K562 (cell line): ENCODE measurements at regions not wholly inside any gene's neighbourhood (a gene's known extent, or its start where the extent isn't known, plus 50 kb on each side); places are given as distances from the start of the nearest gene placed in this dataset.

ENCODE experiments used
- ATAC-seq: fragments of 200-7000 bp; cut with Tn5 transposase; 3 replicates; pipeline ENCODE4 v1.9.1; 2020; ENCODE audit warnings: moderate library complexity
- BruUV-seq: library from RNA; stranded (reverse); fragments of 400-500 nt; replicated peaks from 2 replicates; lab custom pipeline; 2021; lab: Mats Ljungman, UMichigan
- CTCF ChIA-PET: fragments of 300-600 bp; formaldehyde crosslinking; extraction: SDS; loops from one replicate; lab custom pipeline; 2021; ENCODE audit warnings: low intra/inter-chr PET ratio; lab: Yijun Ruan, JAX
- POLR2A ChIA-PET: fragments of 300-600, 350-650 bp; sonication (Branson Sonifier 250); formaldehyde crosslinking; extraction: SDS; loops from one replicate; lab custom pipeline; 2021; ENCODE audit warnings: antibody characterized with exemption, inconsistent platforms; lab: Yijun Ruan, JAX
- DNase-seq, 4 experiments: peaks; one replicate each; pipeline versions ENCODE4 v3.0.0 to v3.0.0-alpha.2; 2011 to 2018; ENCODE audit warnings: low spot score in 3 of 4, mixed read lengths in 3 of 4; ENCODE audit errors: extremely low read depth in 1 of 4
- FAIRE-seq: peaks from 2 replicates; lab custom pipeline; 2011; peaks lifted over from hg19 to GRCh38; lab: Jason Lieb, UNC
- H2AFZ ChIP-seq: 2 replicates; pipeline ENCODE4 v1.6.0; 2011; ENCODE audit warnings: low read depth, low read length, control low read depth, inconsistent platforms
- H3K27ac ChIP-seq: fragments of 200-600 bp; 3 replicates; pipeline ENCODE4 v1.8.0; 2011; ENCODE audit warnings: low read depth, mild to moderate bottlenecking, control low read depth, inconsistent platforms, low read length, moderate library complexity, mixed read lengths; ENCODE audit errors: extremely low read depth
- H3K27me3 ChIP-seq, 2 experiments: fragments of 300-600 bp in 1 of 2; 2 replicates in 1 of 2; 3 replicates in 1 of 2; pipeline versions ENCODE4 v1.6.0 to v1.8.0; 2011; ENCODE audit warnings: inconsistent platforms in 2 of 2, low read length in 2 of 2, mild to moderate bottlenecking in 1 of 2, mixed read lengths in 1 of 2, moderate library complexity in 1 of 2; ENCODE audit not compliant: control insufficient read depth in 2 of 2, insufficient read depth in 2 of 2
- H3K36me3 ChIP-seq: fragments of 300-600 bp; 3 replicates; pipeline ENCODE4 v1.8.0; 2011; ENCODE audit warnings: mild to moderate bottlenecking, low read length, inconsistent platforms; ENCODE audit not compliant: control insufficient read depth, insufficient read depth
- H3K4me1 ChIP-seq, 2 experiments: fragments of 200-600 bp in 1 of 2; replicated peaks in 1 of 2; 2 replicates in 1 of 2; 3 replicates in 1 of 2; pipeline versions ENCODE4 v1.5.1 to v1.8.0; 2011; ENCODE audit warnings: inconsistent platforms in 2 of 2, low read length in 2 of 2, mild to moderate bottlenecking in 1 of 2, mixed read lengths in 1 of 2, moderate library complexity in 1 of 2; ENCODE audit not compliant: control insufficient read depth in 2 of 2, insufficient read depth in 2 of 2
- H3K4me2 ChIP-seq: 2 replicates; pipeline ENCODE4 v1.6.1; 2011; ENCODE audit warnings: low read length, control low read depth, inconsistent platforms, mixed read lengths; ENCODE audit not compliant: insufficient read depth
- H3K4me3 ChIP-seq: fragments of 200-600 bp; sonication (generic), shearing (Covaris generic); 2 replicates; pipeline ENCODE4 v1.5.1; 2016; ENCODE audit warnings: control low read depth, inconsistent platforms
- H3K79me2 ChIP-seq: fragments of 200-600 bp; 3 replicates; pipeline ENCODE4 v1.8.0; 2011; ENCODE audit warnings: low read length, inconsistent platforms; ENCODE audit not compliant: control insufficient read depth, insufficient read depth
- H3K9ac ChIP-seq, 2 experiments: 2 replicates each; pipeline versions ENCODE4 v1.6.0 to v1.6.1; 2011; ENCODE audit warnings: low read depth in 2 of 2, low read length in 2 of 2, control low read depth in 1 of 2, inconsistent platforms in 1 of 2, mild to moderate bottlenecking in 1 of 2, mixed read lengths in 1 of 2; ENCODE audit not compliant: insufficient read depth in 1 of 2
- H3K9me1 ChIP-seq: one replicate; pipeline ENCODE4 v1.6.0; 2011; ENCODE audit warnings: inconsistent platforms, mild to moderate bottlenecking, low read length, moderate library complexity; ENCODE audit not compliant: control insufficient read depth, insufficient read depth
- H3K9me3 ChIP-seq: replicated peaks from 2 replicates; pipeline ENCODE4 v1.5.1; 2011; ENCODE audit warnings: low read depth, low read length, inconsistent platforms; ENCODE audit not compliant: control insufficient read depth, insufficient read depth
- H4K20me1 ChIP-seq: replicated peaks from 2 replicates; pipeline ENCODE4 v1.6.1; 2011; ENCODE audit warnings: low read length, inconsistent platforms, mixed read lengths; ENCODE audit not compliant: control insufficient read depth, insufficient read depth
- CBX3 ChIP-seq, 2 experiments: IDR thresholded peaks; 1 replicate in 1 of 2; 2 replicates in 1 of 2; pipeline ENCODE4 v1.6.1; 2012; ENCODE audit warnings: inconsistent platforms in 2 of 2, low read length in 2 of 2, borderline replicate concordance in 1 of 2, control low read depth in 1 of 2
- CEBPG ChIP-seq, 3 experiments: fragments of 200-800 bp in 1 of 3; sonication (Bioruptor generic) in 1 of 3; sonication (generic) in 1 of 3; formaldehyde crosslinking in 1 of 3; IDR thresholded peaks in 2 of 3; conservative IDR thresholded peaks in 1 of 3; 2 replicates each; pipeline versions ENCODE4 v1.6.1 to v1.8.0; 2016 to 2022; ENCODE audit warnings: missing compliant biosample characterization in 2 of 3, missing genetic modification characterization in 2 of 3, mild to moderate bottlenecking in 1 of 3, missing genetic modification reagents in 1 of 3
- CREM ChIP-seq: IDR thresholded peaks from 2 replicates; pipeline ENCODE4 v1.6.1; 2014; ENCODE audit warnings: antibody characterized with exemption, low read depth
- EGR1 ChIP-seq: fragments of 450-650 bp; conservative IDR thresholded peaks from 2 replicates; pipeline ENCODE4 v1.6.1; 2017; ENCODE audit warnings: mild to moderate bottlenecking
- EWSR1 ChIP-seq: fragments of 450-650 bp; IDR thresholded peaks from 2 replicates; pipeline ENCODE4 v1.6.1; 2018; ENCODE audit warnings: borderline replicate concordance, mild to moderate bottlenecking, low read depth, moderate library complexity; ENCODE audit not compliant: partially characterized antibody
- IFI16 ChIP-seq: fragments of 250-450 bp; sonication (Bioruptor Pico); IDR thresholded peaks from 2 replicates; pipeline ENCODE4 v2.1.2; 2022; ENCODE audit warnings: mild to moderate bottlenecking, inconsistent platforms
- KLF6 ChIP-seq: fragments of 250-450 bp; sonication (Bioruptor Pico); IDR thresholded peaks from 2 replicates; pipeline ENCODE4 v1.4.0; 2020; ENCODE audit warnings: mild to moderate bottlenecking, moderate library complexity, borderline replicate concordance
- MCM2 ChIP-seq: fragments of 450-650 bp; IDR thresholded peaks from 2 replicates; pipeline ENCODE4 v1.6.1; 2017; ENCODE audit warnings: low read depth, mild to moderate bottlenecking
- SMARCE1 ChIP-seq: fragments of 450-650 bp; IDR thresholded peaks from 2 replicates; pipeline ENCODE4 v1.7.1; 2016; ENCODE audit warnings: mild to moderate bottlenecking
- SOX6 ChIP-seq: fragments of 450-650 bp; IDR thresholded peaks from 2 replicates; pipeline ENCODE4 v1.6.1; 2014; ENCODE audit warnings: mild to moderate bottlenecking
- TCF7L2 ChIP-seq: fragments of 150-350 bp; IDR thresholded peaks from 2 replicates; pipeline ENCODE4 v1.6.1; 2016; ENCODE audit warnings: low read depth, mild to moderate bottlenecking, low read length, moderate library complexity
- TEAD1 ChIP-seq, 2 experiments: fragments of 450-650 bp in 1 of 2; sonication (generic) in 1 of 2; formaldehyde crosslinking; IDR thresholded peaks; 2 replicates each; pipeline versions ENCODE4 v1.4.0 to v1.8.0; 2020 to 2022; ENCODE audit warnings: mild to moderate bottlenecking in 2 of 2, missing genetic modification reagents in 1 of 2
- ZNF644 ChIP-seq: fragments of 200-800 bp; sonication (Bioruptor generic); IDR thresholded peaks from 2 replicates; pipeline ENCODE4 v1.6.1; 2016; ENCODE audit warnings: low read depth, missing genetic modification characterization, missing compliant biosample characterization
- WGBS: fragments of 100-300 bp; shearing (Covaris generic); methylation state at CpG from one replicate; pipeline ENCODE4 v1.1.6; 2016; ENCODE audit warnings: low coverage, mixed read lengths; ENCODE audit not compliant: insufficient coverage; ENCODE audit errors: missing lambda C conversion rate; 5-methylcytosine and 5-hydroxymethylcytosine counted together
- in situ Hi-C: fragments of 300-500 bp; cut with MboI; formaldehyde crosslinking; loops from 4 replicates; pipeline ENCODE4 v1.15.0; 2018; ENCODE audit warnings: inconsistent platforms, mixed read lengths
- intact Hi-C: fragments of 100-400 bp; cut with micrococcal nuclease; formaldehyde crosslinking; loops from 2 replicates; pipeline ENCODE4 v1.14.2; 2022
- TF ChIP-seq, protein P1 (sequence below): IDR thresholded peaks from 2 replicates; pipeline ENCODE4 v1.6.1; 2011; ENCODE audit not compliant: insufficient read length; ENCODE audit errors: extremely low read depth
- TF ChIP-seq, protein P2 (sequence below): fragments of 250-450 bp; sonication (Bioruptor Pico); IDR thresholded peaks from 2 replicates; pipeline ENCODE4 v1.5.0; 2021; ENCODE audit warnings: mild to moderate bottlenecking, moderate library complexity

DNA sequence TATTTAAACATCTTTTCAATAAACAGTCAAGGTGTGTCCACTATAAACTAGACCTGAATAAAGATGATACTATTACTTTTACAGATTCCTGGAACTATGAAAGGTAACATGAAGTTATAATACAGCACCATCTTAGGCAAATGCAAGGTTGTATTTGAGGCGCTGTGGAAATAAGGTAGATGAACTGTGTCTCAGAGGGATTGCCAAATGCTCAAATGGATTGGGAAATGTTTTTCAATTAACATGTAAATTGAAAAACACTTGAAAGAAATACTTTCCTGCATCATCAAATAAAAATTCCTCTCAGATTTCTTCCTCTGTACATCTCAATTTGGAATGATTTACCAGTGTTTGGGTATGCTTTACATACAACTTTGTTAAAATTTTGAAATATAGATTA lies 139.4 kb downstream of the DKK1 start:
- in situ Hi-C loops (no loop called here), intact Hi-C loops (no loop called here)
- TF ChIP-seq SOX6 (no peak), TCF7L2 (no peak), MCM2 (no peak), CBX3 (IDR thresholded peaks at IDR 0.05; ENCODE audit: borderline replicate concordance in 1 of 2, low read length in 2 of 2) (no peak), SMARCE1 (no peak), ZNF644 (tag) (no peak), TEAD1 (CRISPR knock-in tag; IDR thresholded peaks at IDR 0.05) (no peak), KLF6 (no peak), CEBPG (CRISPR knock-in tag; IDR thresholded peaks at IDR 0.05) (no peak), CEBPG (tag; conservative IDR thresholded peaks at IDR 0.05 in 1 of 2, IDR thresholded peaks at IDR 0.05 in 1 of 2) (no peak), IFI16 (no peak), EWSR1 (no peak), EGR1 (no peak), CREM (no peak)
- TF ChIP-seq, protein P1, sequence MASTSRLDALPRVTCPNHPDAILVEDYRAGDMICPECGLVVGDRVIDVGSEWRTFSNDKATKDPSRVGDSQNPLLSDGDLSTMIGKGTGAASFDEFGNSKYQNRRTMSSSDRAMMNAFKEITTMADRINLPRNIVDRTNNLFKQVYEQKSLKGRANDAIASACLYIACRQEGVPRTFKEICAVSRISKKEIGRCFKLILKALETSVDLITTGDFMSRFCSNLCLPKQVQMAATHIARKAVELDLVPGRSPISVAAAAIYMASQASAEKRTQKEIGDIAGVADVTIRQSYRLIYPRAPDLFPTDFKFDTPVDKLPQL = no peak
- TF ChIP-seq, protein P2, sequence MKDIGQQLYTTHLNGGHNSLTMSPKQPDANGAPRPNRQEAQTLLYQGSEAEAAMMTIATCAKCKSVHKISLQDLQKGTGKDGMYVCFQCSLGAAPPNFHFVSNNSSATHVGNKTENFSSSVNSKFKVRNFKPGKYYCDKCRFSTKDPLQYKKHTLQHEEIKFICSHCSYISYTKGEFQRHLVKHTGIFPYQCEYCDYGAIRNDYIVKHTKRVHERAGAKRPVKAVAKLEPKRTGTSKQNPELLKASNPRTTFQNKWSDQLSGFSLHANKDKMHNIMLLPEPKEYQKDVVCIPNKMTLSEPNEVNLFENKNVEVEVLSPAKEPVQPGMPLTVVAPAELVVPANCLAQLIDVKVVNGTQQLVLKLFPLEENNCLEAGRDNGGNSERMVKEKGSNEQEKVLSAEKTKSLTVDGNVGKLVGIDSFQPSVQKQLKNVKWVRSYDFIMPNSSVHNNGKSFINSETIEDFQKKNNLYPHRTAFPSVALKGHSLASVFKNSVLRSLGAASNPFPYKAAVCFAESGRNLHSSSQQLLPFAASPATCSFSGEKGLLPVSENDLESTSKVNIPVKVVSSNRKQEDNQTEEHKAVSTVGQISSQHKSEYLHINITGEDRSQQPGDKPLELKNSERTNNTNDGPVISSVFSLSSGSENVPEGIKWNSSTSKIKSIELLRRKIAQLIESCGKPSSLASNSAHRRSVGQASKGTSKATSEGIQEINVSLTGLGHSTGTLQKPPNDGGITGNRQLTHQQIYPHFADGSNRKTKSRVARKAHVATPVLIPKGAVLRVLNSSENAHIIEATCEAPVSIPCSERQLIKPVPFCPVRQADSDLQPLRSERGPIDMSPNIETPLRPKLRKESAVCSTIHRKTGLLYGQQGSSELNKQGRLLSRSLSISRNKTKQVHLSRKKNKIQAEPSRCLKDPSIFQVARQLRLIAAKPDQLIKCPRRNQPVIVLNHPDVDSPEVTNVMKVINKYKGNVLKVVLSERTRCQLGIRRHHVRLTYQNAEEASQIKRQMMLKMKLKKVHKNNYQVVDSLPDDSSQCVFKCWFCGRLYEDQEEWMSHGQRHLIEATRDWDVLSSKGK (CRISPR knock-in tag) = no peak
- FAIRE-seq (no peak), ATAC-seq (no peak), DNase-seq (no peak)
- ChIA-PET CTCF (no interaction called here), POLR2A (no interaction called here)
- Histone ChIP-seq H4K20me1 (no peaks in the 10 kb centered on the region), H3K9me1 (no peaks in the 10 kb centered on the region), H3K79me2 (no peaks in the 10 kb centered on the region), H3K9me3 (no peaks in the 10 kb centered on the region; the same call in 1 of the 2 replicates), H2AFZ (no peak overlapping the region), H3K4me2 (no peak overlapping the region), H3K36me3 (no peaks in the 10 kb centered on the region), H3K9ac (no peak overlapping the region), H3K4me1 (no peaks in the 10 kb centered on the region), H3K4me3 (no peak overlapping the region), H3K27me3 (no peaks in the 10 kb centered on the region), H3K27ac (no peak overlapping the region)
- 0% methylated on average over 1 of the region's 1 CpG for WGBS
- no TSS peak for BruUV-seq
